ENCODE measurements at regions not wholly inside any gene's neighbourhood (a gene's known extent, or its start where the extent isn't known, plus 50 kb on each side); places are given as distances from the start of the nearest gene placed in this dataset.

- 47% methylated on average over 3 of the region's 3 CpGs for WGBS
- Histone ChIP-seq H3K9me3 (no peaks in the 10 kb centered on the region), H3K4me1 (no peaks in the 10 kb centered on the region), H3K4me3 (no peak overlapping the region), H3K27ac (no peak overlapping the region), H3K27me3 (no peaks in the 10 kb centered on the region), H3K36me3 (no peaks in the 10 kb centered on the region)
- DNase-seq (ENCODE audit: low spot score in 2 of 2), result no peak
- no peak for TF ChIP-seq EP300 (IDR thresholded peaks at IDR 0.05)
- TF ChIP-seq CTCF (IDR thresholded peaks at IDR 0.05), result no peak
- no peak for TF ChIP-seq POLR2A (IDR thresholded peaks at IDR 0.05)
Observed at GRCh38 chr2:101540518-101540917, 65.6 kb upstream of the RFX8 start.

GRCh38 chr2:101538076-101538475, 63.2 kb upstream of the RFX8 start:
- peaks cover 3% of the 10 kb centered on the region for H3K4me1 ChIP-seq
- H3K9me3 ChIP-seq, result no peaks in the 10 kb centered on the region
- DNase-seq (ENCODE audit: low spot score in 2 of 2), result no peak
- no peaks in the 10 kb centered on the region for H3K36me3 ChIP-seq
- no peak overlapping the region for H3K27ac ChIP-seq
- no peak overlapping the region for H3K4me3 ChIP-seq
- H3K27me3 ChIP-seq, result no peaks in the 10 kb centered on the region
- no peak for TF ChIP-seq POLR2A (IDR thresholded peaks at IDR 0.05)
- no peak for TF ChIP-seq CTCF (IDR thresholded peaks at IDR 0.05)
- TF ChIP-seq EP300 (IDR thresholded peaks at IDR 0.05), result no peak
- no peak for TF ChIP-seq POLR2AphosphoS5 (IDR thresholded peaks at IDR 0.05)
- 89% methylated on average over 3 of the region's 3 CpGs for WGBS

GRCh38 chr2:101534149-101534611, 59.3 kb upstream of the RFX8 start:
- no peak for DNase-seq (ENCODE audit: low spot score in 2 of 2)
- TF ChIP-seq POLR2AphosphoS5 (IDR thresholded peaks at IDR 0.05) (no peak), POLR2A (IDR thresholded peaks at IDR 0.05) (no peak), EP300 (IDR thresholded peaks at IDR 0.05) (no peak), CTCF (IDR thresholded peaks at IDR 0.05) (no peak)

GRCh38 chr2:101533561-101534148, 58.7 kb upstream of the RFX8 start:
- TF ChIP-seq EP300 (IDR thresholded peaks at IDR 0.05), result no peak
- H3K27ac ChIP-seq, result peak overlapping the region; percentile 52
- peaks cover 3% of the 10 kb centered on the region for H3K4me1 ChIP-seq
- no peaks in the 10 kb centered on the region for H3K27me3 ChIP-seq
- 70% methylated on average over 10 of the region's 10 CpGs for whole genome bisulfite sequencing
- no peaks in the 10 kb centered on the region for H3K9me3 ChIP-seq
- H3K4me3 ChIP-seq, result no peak overlapping the region
- H3K36me3 ChIP-seq, result no peaks in the 10 kb centered on the region
- DNase-seq (ENCODE audit: low spot score in 2 of 2), result no peak

More at GRCh38 chr2:101534149-101534611, 59.3 kb upstream of the RFX8 start:
- WGBS, result 57% methylated on average over 9 of the region's 9 CpGs
- Histone ChIP-seq H3K36me3 (no peaks in the 10 kb centered on the region), H3K9me3 (no peaks in the 10 kb centered on the region), H3K4me3 (no peak overlapping the region), H3K4me1 (peaks cover 3% of the 10 kb centered on the region), H3K27me3 (no peaks in the 10 kb centered on the region), H3K27ac (peak overlapping the region; percentile 52)

- WGBS, result 90% methylated on average over 4 of the region's 4 CpGs
- TF ChIP-seq POLR2AphosphoS5 (IDR thresholded peaks at IDR 0.05), result no peak
- no peak for TF ChIP-seq CTCF (IDR thresholded peaks at IDR 0.05)
- TF ChIP-seq EP300 (IDR thresholded peaks at IDR 0.05), result no peak
- TF ChIP-seq POLR2A (IDR thresholded peaks at IDR 0.05), result no peak
Observed at GRCh38 chr2:101528501-101528900, 53.6 kb upstream of the RFX8 start.

More at GRCh38 chr2:101528501-101528900, 53.6 kb upstream of the RFX8 start:
- Histone ChIP-seq H3K4me1 (no peaks in the 10 kb centered on the region), H3K9me3 (no peaks in the 10 kb centered on the region), H3K36me3 (no peaks in the 10 kb centered on the region), H3K27ac (no peak overlapping the region), H3K27me3 (no peaks in the 10 kb centered on the region), H3K4me3 (no peak overlapping the region)
- no peak for DNase-seq (ENCODE audit: low spot score in 2 of 2)
